Skeletal muscle tissue (tissue), 3 donors: ENCODE measurements at regions not wholly inside any gene's neighbourhood (a gene's known extent, or its start where the extent isn't known, plus 50 kb on each side); places are given as distances from the start of the nearest gene placed in this dataset.

Experiments
- H3K27ac ChIP-seq: one replicate; pipeline ENCODE4 v1.7.0; 2013; ENCODE audit warnings: mild to moderate bottlenecking, low read depth, low read length, inconsistent platforms
- H3K27me3 ChIP-seq, 3 donors: one replicate each; pipeline ENCODE4 v1.7.0; 2013; ENCODE audit warnings: low read length in 3 of 3; ENCODE audit not compliant: control insufficient read depth in 3 of 3, insufficient read depth in 3 of 3
- H3K36me3 ChIP-seq, 3 donors: one replicate each; pipeline ENCODE4 v1.7.0; 2013; ENCODE audit warnings: low read length in 3 of 3; ENCODE audit not compliant: control insufficient read depth in 3 of 3, insufficient read depth in 3 of 3
- H3K4me1 ChIP-seq, 3 donors: one replicate each; pipeline ENCODE4 v1.7.0; 2013; ENCODE audit warnings: low read length in 3 of 3, mild to moderate bottlenecking in 3 of 3; ENCODE audit not compliant: control insufficient read depth in 3 of 3, insufficient read depth in 3 of 3
- H3K4me3 ChIP-seq, 3 donors: one replicate each; pipeline ENCODE4 v1.7.0; 2013; ENCODE audit warnings: low read length in 3 of 3
- H3K9ac ChIP-seq, 3 donors: one replicate each; pipeline ENCODE4 v1.7.0; 2013; ENCODE audit warnings: low read length in 3 of 3, mild to moderate bottlenecking in 3 of 3, moderate library complexity in 2 of 3, low read depth in 1 of 3
- H3K9me3 ChIP-seq, 3 donors: one replicate each; pipeline ENCODE4 v1.7.0; 2013; ENCODE audit warnings: low read length in 3 of 3; ENCODE audit not compliant: control insufficient read depth in 3 of 3
- donor health status: Osteomylitis.

DNA sequence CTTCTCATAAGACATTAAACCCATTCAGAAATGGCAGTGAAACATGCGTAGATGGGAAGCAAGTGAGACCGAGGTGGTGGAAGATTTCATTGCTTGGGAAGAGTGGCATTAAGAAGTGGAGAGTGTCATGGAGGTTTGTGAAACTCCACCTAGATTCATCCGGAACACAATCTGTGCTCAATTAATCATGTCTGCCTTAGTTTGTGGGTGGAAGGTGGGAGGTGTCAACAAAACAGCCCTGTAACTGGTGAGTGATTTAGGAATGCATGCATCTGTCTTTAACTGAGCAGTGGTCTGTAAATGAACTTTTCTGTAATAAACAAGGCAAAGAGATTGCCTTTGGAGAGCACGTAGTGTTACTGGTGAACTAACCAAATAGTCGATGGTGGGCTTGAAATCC, 113.7 kb downstream of the WNT5A start:
- peaks cover 0 to 7% (median 4%) of the 10 kb centered on the region in 3 donors for H3K27me3 ChIP-seq
- no peaks in the 10 kb centered on the region for H3K4me1 ChIP-seq
- H3K9ac ChIP-seq, result no peak overlapping the region
- no peaks in the 10 kb centered on the region for H3K9me3 ChIP-seq
- no peak overlapping the region for H3K27ac ChIP-seq
- no peak overlapping the region for H3K4me3 ChIP-seq
- H3K36me3 ChIP-seq, result no peaks in the 10 kb centered on the region

DNA sequence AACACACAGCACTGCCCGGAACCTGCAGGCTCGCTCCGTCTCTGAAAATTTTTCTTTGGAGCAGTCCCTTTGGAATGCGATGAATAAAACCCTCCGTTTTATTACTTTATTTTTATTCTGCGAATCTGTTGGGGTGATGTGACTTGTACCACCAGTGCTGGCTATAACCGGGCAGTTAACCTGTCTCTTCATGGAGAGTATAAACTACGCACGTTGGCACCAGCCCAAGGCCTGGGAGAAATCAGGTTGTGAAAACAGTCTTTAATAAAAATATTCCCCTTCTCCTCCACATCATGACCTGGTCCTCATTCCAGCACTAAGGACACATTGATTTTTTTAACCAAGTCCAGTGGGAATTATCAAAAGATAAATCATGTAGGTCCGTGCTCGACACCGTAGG, 116.8 kb downstream of the WNT5A start:
- Histone ChIP-seq H3K27ac (no peak overlapping the region), H3K9ac (no peak overlapping the region)

GRCh38 chr3:55369141-55369847, 117.8 kb downstream of the WNT5A start:
- no peak overlapping the region for H3K9ac ChIP-seq
- H3K27ac ChIP-seq, result no peak overlapping the region
- no peaks in the 10 kb centered on the region for H3K9me3 ChIP-seq
- no peaks in the 10 kb centered on the region for H3K4me1 ChIP-seq
- no peak overlapping the region for H3K4me3 ChIP-seq
- H3K27me3 ChIP-seq, result peaks cover 0 to 7% (median 4%) of the 10 kb centered on the region in 3 donors
- no peaks in the 10 kb centered on the region for H3K36me3 ChIP-seq

More for the DNA sequence above, 116.8 kb downstream of the WNT5A start:
- Histone ChIP-seq H3K36me3 (no peaks in the 10 kb centered on the region), H3K4me3 (no peak overlapping the region), H3K9me3 (no peaks in the 10 kb centered on the region), H3K27me3 (peaks cover 0 to 7% (median 4%) of the 10 kb centered on the region in 3 donors), H3K4me1 (no peaks in the 10 kb centered on the region)

- H3K27me3 ChIP-seq, result peaks cover 0 to 7% (median 4%) of the 10 kb centered on the region in 3 donors
- H3K9me3 ChIP-seq, result no peaks in the 10 kb centered on the region
- no peak overlapping the region for H3K9ac ChIP-seq
- no peaks in the 10 kb centered on the region for H3K36me3 ChIP-seq
- no peaks in the 10 kb centered on the region for H3K4me1 ChIP-seq
- H3K27ac ChIP-seq, result no peak overlapping the region
- H3K4me3 ChIP-seq, result no peak overlapping the region
These were observed 118.7 kb downstream of the WNT5A start for GRCh38 chr3:55368366-55368765.

GRCh38 chr3:55367384-55367783, 119.7 kb downstream of the WNT5A start:
- Histone ChIP-seq H3K27ac (no peak overlapping the region), H3K36me3 (no peaks in the 10 kb centered on the region), H3K27me3 (peaks cover 0 to 7% (median 4%) of the 10 kb centered on the region in 3 donors), H3K4me3 (no peak overlapping the region), H3K9me3 (no peaks in the 10 kb centered on the region), H3K4me1 (no peaks in the 10 kb centered on the region), H3K9ac (no peak overlapping the region)

GRCh38 chr3:55364421-55364820, 122.7 kb downstream of the WNT5A start:
- Histone ChIP-seq H3K36me3 (no peaks in the 10 kb centered on the region), H3K4me3 (no peak overlapping the region), H3K27me3 (no peaks in the 10 kb centered on the region), H3K4me1 (no peaks in the 10 kb centered on the region), H3K27ac (no peak overlapping the region), H3K9ac (no peak overlapping the region), H3K9me3 (no peaks in the 10 kb centered on the region)

DNA sequence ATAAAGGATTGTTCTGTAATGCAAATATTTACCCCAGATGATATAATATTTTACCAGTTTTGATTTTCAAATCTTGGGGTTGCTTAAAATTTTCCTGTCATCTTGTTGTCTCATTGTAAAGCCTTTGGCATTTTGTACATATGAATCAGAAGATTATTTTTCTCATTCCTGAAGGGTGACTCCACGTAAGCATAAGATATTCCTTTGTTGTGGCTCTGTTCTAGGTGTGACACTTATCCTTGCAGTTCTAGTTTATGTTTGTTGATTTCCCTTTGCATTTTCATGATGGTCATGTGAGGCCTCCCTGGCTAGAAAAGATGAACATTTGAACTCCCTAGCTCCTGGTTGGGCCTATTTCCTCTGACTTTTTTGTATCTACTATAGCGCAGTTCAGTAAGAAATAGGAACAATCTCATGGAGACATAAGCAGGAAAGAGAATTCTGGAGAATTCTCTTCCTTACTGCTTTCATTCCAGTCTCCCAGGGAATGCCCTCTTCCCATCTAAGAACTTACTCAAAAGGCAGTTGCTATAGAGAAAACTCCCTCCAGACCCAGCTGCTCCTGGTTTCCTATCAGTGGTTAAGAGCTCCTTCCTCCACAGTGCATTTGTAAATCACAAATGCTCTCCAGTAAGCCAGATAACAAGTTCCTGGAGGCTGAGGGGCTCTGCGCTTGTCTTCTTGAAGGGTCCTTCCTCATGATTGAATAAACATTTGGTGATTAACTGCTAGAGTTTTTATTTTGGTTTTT, 124.7 kb downstream of the WNT5A start:
- no peaks in the 10 kb centered on the region for H3K36me3 ChIP-seq
- H3K4me3 ChIP-seq, result no peak overlapping the region
- no peaks in the 10 kb centered on the region for H3K9me3 ChIP-seq
- no peak overlapping the region for H3K9ac ChIP-seq
- H3K27ac ChIP-seq, result no peak overlapping the region
- no peaks in the 10 kb centered on the region for H3K4me1 ChIP-seq
- H3K27me3 ChIP-seq, result no peaks in the 10 kb centered on the region

DNA sequence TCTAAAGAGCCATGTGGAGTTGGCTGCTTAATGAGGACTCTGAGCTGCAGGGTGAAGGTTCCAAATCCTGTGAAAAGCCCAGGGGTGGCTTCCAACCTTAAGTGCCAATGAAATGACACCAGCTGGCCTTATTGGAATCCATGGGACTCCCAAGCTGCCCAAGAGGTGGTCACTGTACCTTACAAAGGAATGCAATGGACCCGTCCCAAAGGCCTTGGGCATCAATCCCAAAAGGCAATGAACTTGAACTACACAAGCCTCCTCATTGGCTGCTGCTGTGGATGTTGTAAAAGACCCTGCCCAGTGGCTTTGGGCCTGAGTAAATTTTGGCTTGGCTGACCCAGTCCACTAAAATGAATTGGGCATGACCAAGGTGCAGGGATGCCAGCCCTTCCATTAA, 129.3 kb downstream of the WNT5A start:
- H3K9ac ChIP-seq, result no peak overlapping the region
- no peak overlapping the region for H3K27ac ChIP-seq
- H3K4me1 ChIP-seq, result no peaks in the 10 kb centered on the region

GRCh38 chr3:55352668-55353067, 134.4 kb downstream of the WNT5A start:
- no peak overlapping the region for H3K27ac ChIP-seq
- no peak overlapping the region for H3K9ac ChIP-seq
- H3K36me3 ChIP-seq, result no peaks in the 10 kb centered on the region
- H3K9me3 ChIP-seq, result no peaks in the 10 kb centered on the region
- H3K4me3 ChIP-seq, result no peak overlapping the region
- no peaks in the 10 kb centered on the region for H3K4me1 ChIP-seq
- H3K27me3 ChIP-seq, result peaks cover 0 to 2% (median 0%) of the 10 kb centered on the region in 3 donors

More for the DNA sequence above, 129.3 kb downstream of the WNT5A start:
- no peak overlapping the region for H3K4me3 ChIP-seq
- no peaks in the 10 kb centered on the region for H3K27me3 ChIP-seq
- H3K36me3 ChIP-seq, result no peaks in the 10 kb centered on the region
- no peaks in the 10 kb centered on the region for H3K9me3 ChIP-seq

- Histone ChIP-seq H3K9me3 (no peaks in the 10 kb centered on the region), H3K36me3 (no peaks in the 10 kb centered on the region), H3K4me1 (no peaks in the 10 kb centered on the region), H3K27ac (no peak overlapping the region), H3K27me3 (peaks cover 0 to 2% (median 0%) of the 10 kb centered on the region in 3 donors), H3K4me3 (no peak overlapping the region), H3K9ac (no peak overlapping the region)
These were observed 137.3 kb downstream of the WNT5A start for GRCh38 chr3:55349851-55350250.
